B cell (primary cell): ENCODE measurements at regions not wholly inside any gene's neighbourhood (a gene's known extent, or its start where the extent isn't known, plus 50 kb on each side); places are given as distances from the start of the nearest gene placed in this dataset.

Experiments
- ATAC-seq: fragments of 200-7000 bp; cut with Tn5 transposase; one replicate; pipeline ENCODE4 v1.10.0; 2021; ENCODE audit warnings: low read depth, mild to moderate bottlenecking, moderate number of reproducible peaks, moderate library complexity
- CTCF ChIA-PET: fragments of 350-600 bp; sonication (Branson Sonifier 250); formaldehyde crosslinking; loops from one replicate; lab custom pipeline; 2021; ENCODE audit warnings: antibody characterized with exemption, inconsistent platforms; lab: Charles Lee
- POLR2A ChIA-PET: fragments of 350-600 bp; sonication (Branson Sonifier 250); formaldehyde crosslinking; loops from one replicate; lab custom pipeline; 2021; ENCODE audit warnings: antibody characterized with exemption; lab: Charles Lee
- DNase-seq: peaks from one replicate; pipeline ENCODE4 v3.0.0; 2013
- H2AFZ ChIP-seq: 2 replicates; pipeline ENCODE4 v1.6.1; 2012; ENCODE audit warnings: mild to moderate bottlenecking, low read depth, low read length; ENCODE audit not compliant: insufficient read depth, poor library complexity, severe bottlenecking
- H3K27ac ChIP-seq, 2 donors: 1 replicate in 1 of 2; 2 replicates in 1 of 2; pipeline ENCODE4 v1.5.1; 2012 to 2013; ENCODE audit warnings: low read length in 2 of 2, mild to moderate bottlenecking in 2 of 2, moderate library complexity in 1 of 2
- H3K27me3 ChIP-seq, 4 experiments: fragments of 200-600 bp in 1 of 4; sonication (generic) in 1 of 4; replicated peaks in 1 of 4; 1 replicate in 2 of 4; 2 replicates in 2 of 4; pipeline versions ENCODE4 v1.6.1 to v1.7.0; 2013 to 2016; ENCODE audit warnings: low read length in 3 of 4, mild to moderate bottlenecking in 2 of 4, mixed read lengths in 1 of 4, moderate library complexity in 1 of 4; ENCODE audit not compliant: insufficient read depth in 4 of 4, control insufficient read depth in 3 of 4; ENCODE audit errors: control extremely low read depth in 1 of 4
- H3K36me3 ChIP-seq, 2 experiments: replicated peaks in 1 of 2; 1 replicate in 1 of 2; 2 replicates in 1 of 2; pipeline versions ENCODE4 v1.6.1 to v1.7.1; 2013; ENCODE audit warnings: low read length in 1 of 2; ENCODE audit not compliant: insufficient read depth in 2 of 2, control insufficient read depth in 1 of 2; ENCODE audit errors: control extremely low read depth in 1 of 2, extremely low read depth in 1 of 2
- H3K4me1 ChIP-seq, 2 donors: fragments of 200-600 bp in 1 of 2; sonication (generic) in 1 of 2; 1 replicate in 1 of 2; 2 replicates in 1 of 2; pipeline versions ENCODE4 v1.5.1 to v1.6.1; 2013 to 2017; ENCODE audit warnings: low read length in 2 of 2; ENCODE audit not compliant: control insufficient read depth in 2 of 2, insufficient read depth in 2 of 2
- H3K4me2 ChIP-seq: replicated peaks from 2 replicates; pipeline ENCODE3; 2012; ENCODE audit warnings: mild to moderate bottlenecking, low read depth, low read length; ENCODE audit not compliant: poor library complexity, severe bottlenecking
- H3K4me3 ChIP-seq, 5 experiments: fragments of 200-600 bp in 1 of 5; sonication (generic) in 1 of 5; 1 replicate in 3 of 5; 2 replicates in 2 of 5; pipeline versions ENCODE4 v1.5.1 to v1.7.0; 2011 to 2016; ENCODE audit warnings: low read length in 4 of 5, mild to moderate bottlenecking in 4 of 5, low read depth in 2 of 5, control low read depth in 1 of 5, moderate library complexity in 1 of 5; ENCODE audit not compliant: insufficient read depth in 1 of 5; ENCODE audit errors: control extremely low read depth in 1 of 5, extremely low read depth in 1 of 5
- H3K79me2 ChIP-seq: fragments of 200-600 bp; sonication (generic); one replicate; pipeline ENCODE4 v1.6.0; 2016; ENCODE audit warnings: low read length; ENCODE audit not compliant: control insufficient read depth, insufficient read depth
- H3K9ac ChIP-seq: fragments of 200-600 bp; sonication (generic); 2 replicates; pipeline ENCODE4 v1.6.1; 2017; ENCODE audit warnings: mild to moderate bottlenecking, low read length, moderate library complexity
- H3K9me3 ChIP-seq, 3 donors: one replicate each; pipeline versions ENCODE4 v1.6.1 to v1.7.1; 2013; ENCODE audit warnings: low read length in 2 of 3; ENCODE audit not compliant: control insufficient read depth in 2 of 3, insufficient read depth in 1 of 3; ENCODE audit errors: control extremely low read depth in 1 of 3
- H4K20me1 ChIP-seq: 2 replicates; pipeline ENCODE4 v1.6.0; 2012; ENCODE audit warnings: mild to moderate bottlenecking, low read length; ENCODE audit not compliant: insufficient read depth, control insufficient read depth, poor library complexity, severe bottlenecking
- H3K27ac Mint-ChIP-seq: one replicate; pipeline ENCODE4 v1.8.0; 2021; ENCODE audit warnings: mixed read lengths
- H3K27me3 Mint-ChIP-seq: one replicate; pipeline ENCODE4 v1.8.0; 2021; ENCODE audit warnings: mixed read lengths
- H3K4me1 Mint-ChIP-seq: one replicate; pipeline ENCODE4 v1.8.0; 2021; ENCODE audit warnings: mixed read lengths
- H3K4me3 Mint-ChIP-seq: one replicate; pipeline ENCODE4 v1.8.0; 2021; ENCODE audit warnings: mixed read lengths
- H3K9me3 Mint-ChIP-seq: one replicate; pipeline ENCODE4 v1.8.0; 2022; ENCODE audit warnings: mixed read lengths; ENCODE audit not compliant: insufficient read depth
- EZH2 ChIP-seq: IDR thresholded peaks from 2 replicates; pipeline ENCODE4 v1.6.1; 2012; ENCODE audit warnings: borderline replicate concordance, low read depth, mild to moderate bottlenecking, moderate library complexity, low read length; ENCODE audit not compliant: insufficient read depth, poor library complexity, severe bottlenecking
- whole genome bisulfite sequencing: methylation state at CpG from one replicate; pipeline ENCODE4 v1.1.5; 2013; ENCODE audit warnings: missing lambda C conversion rate; ENCODE audit not compliant: insufficient coverage; 5-methylcytosine and 5-hydroxymethylcytosine counted together
- intact Hi-C: fragments of 100-400 bp; cut with micrococcal nuclease; formaldehyde crosslinking; loops from one replicate; pipeline ENCODE4 v1.10.0; 2022
- TF ChIP-seq, protein P1 (sequence below): fragments of 200-600 bp; IDR thresholded peaks from one replicate; pipeline ENCODE4 v1.8.0; 2022; ENCODE audit warnings: antibody characterized with exemption, mild to moderate bottlenecking

DNA sequence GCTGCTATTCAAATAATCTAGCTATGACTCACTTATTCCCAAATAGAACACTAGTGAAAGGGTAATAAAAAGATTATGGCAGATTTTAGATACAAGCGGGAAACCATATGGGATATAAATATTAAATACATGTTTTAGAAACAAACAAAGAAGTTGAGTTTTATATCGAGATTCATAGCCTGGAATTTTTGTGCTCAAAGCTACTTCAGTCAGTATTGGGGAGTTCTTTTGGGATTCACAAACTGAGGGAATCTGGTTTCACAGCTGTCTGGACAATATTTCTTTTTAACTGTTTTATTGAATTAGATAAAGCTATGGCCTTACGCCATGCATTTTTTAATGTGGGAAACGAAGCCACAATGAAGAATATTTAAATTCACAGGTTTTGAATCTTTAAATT, 257.1 kb upstream of the PCDH20 start:
- intact Hi-C loops = no loop called here
- H3K79me2 ChIP-seq = no peaks in the 10 kb centered on the region
- H3K4me3 ChIP-seq = no peak overlapping the region
- H3K9me3 Mint-ChIP-seq = no peaks in the 10 kb centered on the region
- no peaks in the 10 kb centered on the region for H3K36me3 ChIP-seq
- no peak overlapping the region for H2AFZ ChIP-seq
- DNase-seq (no peak), ATAC-seq (no peak)
- POLR2A ChIA-PET = no interaction called here
- no peaks in the 10 kb centered on the region for H3K4me1 Mint-ChIP-seq
- H3K4me3 Mint-ChIP-seq = no peak overlapping the region
- WGBS = no CpG with 5 or more reads among the region's 4 CpGs
- no peak overlapping the region for H3K27ac Mint-ChIP-seq
- no peak overlapping the region for H3K4me2 ChIP-seq
- H3K9ac ChIP-seq = no peak overlapping the region
- TF ChIP-seq, protein P1, sequence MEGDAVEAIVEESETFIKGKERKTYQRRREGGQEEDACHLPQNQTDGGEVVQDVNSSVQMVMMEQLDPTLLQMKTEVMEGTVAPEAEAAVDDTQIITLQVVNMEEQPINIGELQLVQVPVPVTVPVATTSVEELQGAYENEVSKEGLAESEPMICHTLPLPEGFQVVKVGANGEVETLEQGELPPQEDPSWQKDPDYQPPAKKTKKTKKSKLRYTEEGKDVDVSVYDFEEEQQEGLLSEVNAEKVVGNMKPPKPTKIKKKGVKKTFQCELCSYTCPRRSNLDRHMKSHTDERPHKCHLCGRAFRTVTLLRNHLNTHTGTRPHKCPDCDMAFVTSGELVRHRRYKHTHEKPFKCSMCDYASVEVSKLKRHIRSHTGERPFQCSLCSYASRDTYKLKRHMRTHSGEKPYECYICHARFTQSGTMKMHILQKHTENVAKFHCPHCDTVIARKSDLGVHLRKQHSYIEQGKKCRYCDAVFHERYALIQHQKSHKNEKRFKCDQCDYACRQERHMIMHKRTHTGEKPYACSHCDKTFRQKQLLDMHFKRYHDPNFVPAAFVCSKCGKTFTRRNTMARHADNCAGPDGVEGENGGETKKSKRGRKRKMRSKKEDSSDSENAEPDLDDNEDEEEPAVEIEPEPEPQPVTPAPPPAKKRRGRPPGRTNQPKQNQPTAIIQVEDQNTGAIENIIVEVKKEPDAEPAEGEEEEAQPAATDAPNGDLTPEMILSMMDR = no peak
- TF ChIP-seq EZH2 = no peak
- H4K20me1 ChIP-seq = no peaks in the 10 kb centered on the region
- CTCF ChIA-PET = no interaction called here
- no peak overlapping the region for H3K27ac ChIP-seq
- H3K9me3 ChIP-seq = peaks cover 0 to 9% (median 0%) of the 10 kb centered on the region in 3 donors
- H3K27me3 ChIP-seq = no peaks in the 10 kb centered on the region
- H3K27me3 Mint-ChIP-seq = no peaks in the 10 kb centered on the region
- no peaks in the 10 kb centered on the region for H3K4me1 ChIP-seq

DNA sequence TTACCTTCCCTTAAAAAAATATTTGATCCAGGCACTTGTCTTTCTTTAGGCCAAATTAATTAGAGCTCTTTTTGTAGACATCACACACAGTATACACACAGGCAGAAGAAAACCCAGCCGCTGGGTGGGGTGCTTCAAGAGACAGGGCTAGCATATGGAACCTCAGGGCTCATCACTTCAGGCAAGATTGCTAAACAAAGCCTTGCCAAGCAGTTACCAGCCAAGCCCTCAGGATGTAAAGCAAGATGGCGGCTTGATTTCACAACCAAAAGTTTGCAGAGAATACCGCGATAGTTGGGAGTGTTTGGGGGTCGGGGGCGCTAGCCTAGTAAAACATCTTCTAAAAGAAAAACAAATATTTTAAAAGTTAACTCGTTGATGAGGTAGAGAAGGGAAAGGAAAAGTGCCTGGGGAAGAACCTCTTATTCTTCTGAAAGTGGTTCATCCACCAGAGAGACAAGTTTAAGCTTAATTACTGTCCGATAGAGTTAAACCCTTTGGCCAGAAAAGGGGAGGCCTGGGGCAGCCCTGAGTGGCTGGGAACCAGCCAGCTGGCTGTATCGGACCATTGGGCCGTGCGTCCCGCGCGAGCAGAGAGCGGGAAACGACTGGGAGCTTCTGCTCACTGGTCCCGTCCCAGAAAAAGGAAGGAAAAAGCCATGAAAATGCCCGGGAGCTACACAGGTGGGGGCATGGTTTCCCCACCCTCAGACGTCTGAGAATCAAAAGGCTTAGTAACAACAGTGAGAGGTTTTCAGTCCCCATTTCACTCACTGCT, 254.9 kb upstream of the PCDH20 start:
- Mint-ChIP-seq H3K27me3 (no peaks in the 10 kb centered on the region), H3K9me3 (no peaks in the 10 kb centered on the region), H3K4me3 (no peak overlapping the region), H3K4me1 (no peaks in the 10 kb centered on the region), H3K27ac (no peak overlapping the region)
- Histone ChIP-seq H3K36me3 (no peaks in the 10 kb centered on the region), H3K27ac (no peak overlapping the region), H3K4me3 (no peak overlapping the region), H3K9me3 (peaks cover 0 to 9% (median 0%) of the 10 kb centered on the region in 3 donors), H3K4me1 (no peaks in the 10 kb centered on the region), H3K4me2 (no peak overlapping the region), H3K27me3 (no peaks in the 10 kb centered on the region), H3K79me2 (no peaks in the 10 kb centered on the region), H4K20me1 (no peaks in the 10 kb centered on the region), H2AFZ (no peak overlapping the region), H3K9ac (no peak overlapping the region)
- TF ChIP-seq EZH2 = no peak
- TF ChIP-seq, protein P1 = no peak
- 94% methylated on average over 12 of the region's 19 CpGs for WGBS
- intact Hi-C loops = no loop called here
- ChIA-PET CTCF (no interaction called here), POLR2A (no interaction called here)
- DNase-seq (no peak), ATAC-seq (no peak)
